HG03342 (cell line): ENCODE measurements at regions not wholly inside any gene's neighbourhood (a gene's known extent, or its start where the extent isn't known, plus 50 kb on each side); places are given as distances from the start of the nearest gene placed in this dataset.
"Not testable (repeated sequence)": the region's sequence is repeated elsewhere in the genome, so short reads cannot be mapped to it uniquely, and the experiment has no call there.

ENCODE experiments used
- ATAC-seq: cut with Tn5 transposase; IDR thresholded peaks from one replicate; pipeline ENCODE4 v1.9.1; 2021; ENCODE audit warnings: mild to moderate bottlenecking, moderate library complexity; ENCODE audit not compliant: unreplicated experiment

GRCh38 chr9:17888964-17889363 is 310.1 kb downstream of the SH3GL2 start:
- ATAC-seq, result not testable (repeated sequence)

- ATAC-seq, result no peak
Measured at GRCh38 chr9:17894501-17895160, 315.8 kb downstream of the SH3GL2 start.

- ATAC-seq, result no peak
Measured at GRCh38 chr9:17900606-17901005, 321.7 kb downstream of the SH3GL2 start.

GRCh38 chr9:17905366-17905765 is 326.5 kb downstream of the SH3GL2 start:
- ATAC-seq, result no peak

- ATAC-seq, result no peak
Measured at GRCh38 chr9:17905781-17906175, 326.9 kb downstream of the SH3GL2 start.

GRCh38 chr9:17906176-17906840 is 327.4 kb downstream of the SH3GL2 start:
- no peak for ATAC-seq

GRCh38 chr9:17906841-17907778 is 328.2 kb downstream of the SH3GL2 start:
- ATAC-seq, result no peak

GRCh38 chr9:17907779-17908508 is 329.1 kb downstream of the SH3GL2 start:
- ATAC-seq, result no peak

GRCh38 chr9:17926246-17926645 is 347.4 kb downstream of the SH3GL2 start:
- no peak for ATAC-seq

GRCh38 chr9:17927616-17928015 is 348.8 kb downstream of the SH3GL2 start:
- no peak for ATAC-seq

- no peak for ATAC-seq
Measured at GRCh38 chr9:17928228-17928627, 349.4 kb downstream of the SH3GL2 start.

- no peak for ATAC-seq
Measured at GRCh38 chr9:17928768-17929167, 349.9 kb downstream of the SH3GL2 start.

- no peak for ATAC-seq
Measured at GRCh38 chr9:17929506-17929905, 350.6 kb downstream of the SH3GL2 start.

GRCh38 chr9:17930071-17930470 is 351.2 kb downstream of the SH3GL2 start:
- no peak for ATAC-seq

GRCh38 chr9:17936365-17936764 is 357.5 kb downstream of the SH3GL2 start:
- no peak for ATAC-seq

- no peak for ATAC-seq
Measured at GRCh38 chr9:17938035-17938655, 359.3 kb downstream of the SH3GL2 start.

GRCh38 chr9:17942498-17942897 is 363.6 kb downstream of the SH3GL2 start:
- ATAC-seq, result no peak

GRCh38 chr9:17955409-17955808 is 376.5 kb downstream of the SH3GL2 start:
- no peak for ATAC-seq

- ATAC-seq, result no peak
Measured at GRCh38 chr9:17958363-17958762, 379.5 kb downstream of the SH3GL2 start.

- ATAC-seq, result no peak
Measured at GRCh38 chr9:17962747-17963146, 383.9 kb downstream of the SH3GL2 start.
